Esophagus muscularis mucosa (tissue), 4 donors: ENCODE measurements at regions not wholly inside any gene's neighbourhood (a gene's known extent, or its start where the extent isn't known, plus 50 kb on each side); places are given as distances from the start of the nearest gene placed in this dataset.

Experiments used
- DNase-seq: peaks from one replicate; pipeline ENCODE4 v3.0.0-alpha.2; 2017; ENCODE audit errors: extremely low spot score
- H3K27ac ChIP-seq, 4 donors: fragments of 200-600 bp; sonication (generic); replicated peaks in 1 of 4; 1 replicate in 3 of 4; 2 replicates in 1 of 4; pipeline ENCODE4 v1.5.1; 2016 to 2019; ENCODE audit warnings: mild to moderate bottlenecking in 1 of 4
- H3K27me3 ChIP-seq, 4 donors: fragments of 200-600 bp; sonication (generic); one replicate each; pipeline versions ENCODE4 v1.5.1 to v1.6.0; 2016 to 2019
- H3K36me3 ChIP-seq, 4 donors: fragments of 200-600 bp; sonication (generic); one replicate each; pipeline ENCODE4 v1.5.1; 2016 to 2019
- H3K4me1 ChIP-seq, 4 donors: fragments of 200-600 bp; sonication (generic); one replicate each; pipeline ENCODE4 v1.5.1; 2016 to 2019
- H3K4me3 ChIP-seq, 4 donors: fragments of 200-600 bp; sonication (generic); 1 replicate in 2 of 4; 2 replicates in 2 of 4; pipeline ENCODE4 v1.5.1; 2016 to 2019; ENCODE audit warnings: mild to moderate bottlenecking in 4 of 4, moderate library complexity in 1 of 4
- H3K9me3 ChIP-seq, 4 donors: fragments of 200-600 bp; sonication (generic); 1 replicate in 3 of 4; 2 replicates in 1 of 4; pipeline ENCODE4 v1.5.1; 2016 to 2019
- EP300 ChIP-seq: sonication (generic); formaldehyde crosslinking; IDR thresholded peaks from one replicate; pipeline ENCODE4 v1.6.1; 2017; ENCODE audit warnings: antibody characterized with exemption
- POLR2A ChIP-seq: fragments of 450-650 bp; IDR thresholded peaks from one replicate; pipeline ENCODE4 v1.6.1; 2017; ENCODE audit warnings: antibody characterized with exemption, moderate library complexity, mild to moderate bottlenecking, low read depth
- POLR2AphosphoS5 ChIP-seq, 2 donors: sonication (generic); formaldehyde crosslinking; IDR thresholded peaks; one replicate each; pipeline ENCODE4 v1.6.1; 2017; ENCODE audit warnings: antibody characterized with exemption in 2 of 2
- WGBS: methylation state at CpG from one replicate; pipeline ENCODE4 v1.1.5; 2018; 5-methylcytosine and 5-hydroxymethylcytosine counted together
- intact Hi-C: fragments of 100-400 bp; cut with DNase I; formaldehyde crosslinking; loops from one replicate; pipeline ENCODE4 v1.15.1; 2023
- TF ChIP-seq, protein P1 (sequence below), 3 experiments: fragments of 200-600 bp in 2 of 3; fragments of 450-650 bp in 1 of 3; sonication (generic) in 2 of 3; IDR thresholded peaks; one replicate each; pipeline ENCODE4 v1.5.1; 2017 to 2019; ENCODE audit warnings: antibody characterized with exemption in 3 of 3, mild to moderate bottlenecking in 2 of 3, moderate library complexity in 1 of 3

DNA sequence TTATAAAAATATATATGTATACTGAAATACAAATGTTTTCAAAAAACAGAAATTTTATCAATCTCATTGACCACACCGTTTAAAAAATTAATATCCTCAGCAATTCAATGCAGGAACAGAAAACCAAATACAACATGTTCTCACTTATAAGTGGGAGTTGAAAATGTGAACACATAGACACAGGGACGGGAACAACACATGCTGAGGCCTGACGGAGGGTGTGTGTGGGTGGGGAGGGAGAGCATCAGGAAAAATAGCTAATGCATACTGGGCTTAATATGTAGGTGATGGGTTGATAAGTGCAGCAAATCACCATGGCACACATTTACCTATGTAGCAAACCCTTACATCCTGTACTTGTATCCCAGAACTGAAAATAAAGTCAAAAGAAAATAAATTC, 409.5 kb downstream of the MLLT3 start:
- TF ChIP-seq POLR2A (no peak), POLR2AphosphoS5 (IDR thresholded peaks at IDR 0.05) (no peak), EP300 (no peak)
- TF ChIP-seq, protein P1, sequence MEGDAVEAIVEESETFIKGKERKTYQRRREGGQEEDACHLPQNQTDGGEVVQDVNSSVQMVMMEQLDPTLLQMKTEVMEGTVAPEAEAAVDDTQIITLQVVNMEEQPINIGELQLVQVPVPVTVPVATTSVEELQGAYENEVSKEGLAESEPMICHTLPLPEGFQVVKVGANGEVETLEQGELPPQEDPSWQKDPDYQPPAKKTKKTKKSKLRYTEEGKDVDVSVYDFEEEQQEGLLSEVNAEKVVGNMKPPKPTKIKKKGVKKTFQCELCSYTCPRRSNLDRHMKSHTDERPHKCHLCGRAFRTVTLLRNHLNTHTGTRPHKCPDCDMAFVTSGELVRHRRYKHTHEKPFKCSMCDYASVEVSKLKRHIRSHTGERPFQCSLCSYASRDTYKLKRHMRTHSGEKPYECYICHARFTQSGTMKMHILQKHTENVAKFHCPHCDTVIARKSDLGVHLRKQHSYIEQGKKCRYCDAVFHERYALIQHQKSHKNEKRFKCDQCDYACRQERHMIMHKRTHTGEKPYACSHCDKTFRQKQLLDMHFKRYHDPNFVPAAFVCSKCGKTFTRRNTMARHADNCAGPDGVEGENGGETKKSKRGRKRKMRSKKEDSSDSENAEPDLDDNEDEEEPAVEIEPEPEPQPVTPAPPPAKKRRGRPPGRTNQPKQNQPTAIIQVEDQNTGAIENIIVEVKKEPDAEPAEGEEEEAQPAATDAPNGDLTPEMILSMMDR (IDR thresholded peaks at IDR 0.05), result no peak
- H3K9me3 ChIP-seq, result no peaks in the 10 kb centered on the region
- no peak for DNase-seq
- no peak overlapping the region for H3K4me3 ChIP-seq
- no peaks in the 10 kb centered on the region for H3K27me3 ChIP-seq
- WGBS, result 88% methylated on average over 3 of the region's 3 CpGs
- intact Hi-C loops, result no loop called here
- H3K27ac ChIP-seq, result no peak overlapping the region
- H3K4me1 ChIP-seq, result no peaks in the 10 kb centered on the region
- H3K36me3 ChIP-seq, result no peaks in the 10 kb centered on the region

DNA sequence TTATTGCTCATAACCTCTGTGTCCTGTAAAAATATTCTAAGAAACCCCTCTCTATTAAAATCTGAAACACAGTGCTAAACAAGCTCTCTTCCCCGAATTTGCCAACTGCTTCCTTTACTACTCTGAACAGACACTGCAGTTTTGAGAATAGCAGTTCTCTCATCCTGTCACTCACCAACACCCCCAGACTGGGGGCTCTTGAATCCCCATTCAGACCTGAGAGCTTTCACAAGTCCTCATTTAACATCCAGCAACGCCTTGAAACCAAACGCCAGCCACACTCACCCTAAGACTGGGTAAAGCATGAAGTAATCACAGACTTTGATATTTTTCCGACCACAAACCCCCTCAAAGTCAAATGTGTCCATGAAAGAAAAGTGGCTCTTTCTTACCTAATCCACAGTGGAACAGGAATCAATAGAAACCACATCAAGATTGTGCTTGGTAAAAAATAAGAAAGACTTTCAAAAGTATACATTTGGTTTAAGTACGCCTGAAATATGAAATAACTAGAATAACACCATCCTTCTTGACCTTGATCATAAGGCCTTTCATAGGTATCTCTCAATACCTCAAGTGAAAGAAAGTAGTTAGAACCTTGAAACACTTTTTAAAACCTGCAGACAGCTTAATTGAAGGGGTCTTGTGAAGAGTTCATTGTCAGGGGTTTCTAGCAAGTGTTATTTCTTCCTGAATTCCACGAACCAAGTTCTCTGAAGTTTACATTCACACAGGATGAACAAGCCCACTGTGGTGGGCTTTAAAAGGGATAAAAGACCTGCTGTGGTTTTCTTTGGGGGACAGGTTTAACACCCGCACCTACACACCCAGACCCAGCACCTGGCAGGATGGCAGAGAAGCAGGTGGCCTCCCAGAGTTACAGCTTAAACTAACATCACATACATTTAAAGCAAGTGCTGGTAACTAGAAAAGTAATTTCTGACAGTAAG, 412.6 kb downstream of the MLLT3 start:
- intact Hi-C loops, result no loop called here
- no peak for DNase-seq
- no peak for TF ChIP-seq POLR2AphosphoS5 (IDR thresholded peaks at IDR 0.05)
- no peak for TF ChIP-seq POLR2A
- TF ChIP-seq, protein P1 (IDR thresholded peaks at IDR 0.05), result no peak
- no peak for TF ChIP-seq EP300
- H3K27me3 ChIP-seq, result no peaks in the 10 kb centered on the region
- 79% methylated on average over 7 of the region's 7 CpGs for WGBS
- no peaks in the 10 kb centered on the region for H3K9me3 ChIP-seq
- H3K27ac ChIP-seq, result no peak overlapping the region
- H3K36me3 ChIP-seq, result no peaks in the 10 kb centered on the region
- H3K4me3 ChIP-seq, result no peak overlapping the region
- no peaks in the 10 kb centered on the region for H3K4me1 ChIP-seq

DNA sequence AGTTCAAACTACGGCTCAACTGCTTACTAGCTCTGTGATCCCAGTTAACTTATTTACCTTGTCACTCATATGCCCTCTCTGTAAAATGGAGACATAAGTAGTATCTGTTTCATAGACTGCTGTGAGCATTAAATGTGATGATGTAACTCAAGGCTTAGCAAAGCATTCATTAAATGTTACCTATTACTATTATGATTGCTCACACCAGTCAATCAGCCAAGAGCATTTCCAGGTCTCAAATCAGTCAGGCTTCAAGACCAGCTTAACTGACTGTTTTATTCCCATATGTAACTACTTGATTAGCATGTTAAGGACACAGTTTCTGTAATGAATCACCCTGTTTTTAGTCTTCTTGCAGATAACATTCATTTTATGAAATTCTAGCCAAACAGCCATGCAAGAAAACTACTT, 413.3 kb downstream of the MLLT3 start:
- H3K27me3 ChIP-seq, result no peaks in the 10 kb centered on the region
- H3K36me3 ChIP-seq, result no peaks in the 10 kb centered on the region
- no peak for TF ChIP-seq EP300
- TF ChIP-seq, protein P1 (IDR thresholded peaks at IDR 0.05), result no peak
- TF ChIP-seq POLR2AphosphoS5 (IDR thresholded peaks at IDR 0.05), result no peak
- no peak for TF ChIP-seq POLR2A
- WGBS, result 100% methylated on average over 1 of the region's 1 CpG
- no peak for DNase-seq
- H3K27ac ChIP-seq, result no peak overlapping the region
- no peak overlapping the region for H3K4me3 ChIP-seq
- no peaks in the 10 kb centered on the region for H3K9me3 ChIP-seq
- H3K4me1 ChIP-seq, result no peaks in the 10 kb centered on the region
- intact Hi-C loops, result no loop called here

DNA sequence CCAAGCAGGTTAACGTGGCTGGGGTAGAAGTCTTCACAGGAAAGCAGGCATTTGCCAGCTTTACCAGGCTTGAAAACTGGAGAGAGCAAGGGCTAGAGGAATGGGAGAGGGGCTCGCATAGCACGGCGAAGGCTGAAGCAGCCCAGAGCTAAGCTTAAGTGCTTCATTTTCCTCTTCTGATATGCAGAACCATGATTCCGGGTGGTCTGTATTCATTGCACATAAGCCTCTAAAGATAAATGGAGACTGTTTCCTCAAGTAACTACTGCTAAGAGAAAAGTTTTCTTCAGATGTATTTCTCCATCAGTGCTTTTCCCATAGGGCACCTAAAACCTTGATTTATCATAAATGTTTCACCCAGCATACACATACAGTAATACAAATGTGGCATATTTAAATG, 414.1 kb downstream of the MLLT3 start:
- no peak overlapping the region for H3K4me3 ChIP-seq
- WGBS, result 94% methylated on average over 5 of the region's 5 CpGs
- no peaks in the 10 kb centered on the region for H3K9me3 ChIP-seq
- H3K27ac ChIP-seq, result no peak overlapping the region
- TF ChIP-seq, protein P1 (IDR thresholded peaks at IDR 0.05), result no peak
- no peaks in the 10 kb centered on the region for H3K4me1 ChIP-seq
- no peaks in the 10 kb centered on the region for H3K27me3 ChIP-seq
- DNase-seq, result no peak
- no peaks in the 10 kb centered on the region for H3K36me3 ChIP-seq
- intact Hi-C loops, result no loop called here

DNA sequence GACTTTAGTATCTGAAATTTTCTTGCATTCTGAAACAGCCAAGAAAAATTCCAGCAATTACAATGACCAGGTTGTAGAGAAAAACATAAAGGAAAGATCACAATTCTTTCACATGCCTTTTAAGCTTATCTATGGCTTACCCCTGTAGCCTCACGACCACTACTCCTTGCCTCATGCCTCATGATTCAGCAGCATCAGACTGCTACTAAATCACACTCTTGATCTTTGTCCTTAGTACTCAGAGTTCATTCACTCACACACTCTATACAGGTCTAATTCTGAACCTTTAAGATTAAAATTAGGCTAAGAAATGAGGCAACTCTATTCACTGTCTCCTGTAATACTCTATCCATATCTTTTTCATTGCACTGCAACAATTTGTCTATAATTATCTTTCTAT, 415.1 kb downstream of the MLLT3 start:
- H3K27me3 ChIP-seq, result no peaks in the 10 kb centered on the region
- H3K9me3 ChIP-seq, result no peaks in the 10 kb centered on the region
- intact Hi-C loops, result no loop called here
- no peaks in the 10 kb centered on the region for H3K4me1 ChIP-seq
- no peak overlapping the region for H3K4me3 ChIP-seq
- DNase-seq, result no peak
- 81% methylated on average over 1 of the region's 1 CpG for WGBS
- H3K27ac ChIP-seq, result no peak overlapping the region
- H3K36me3 ChIP-seq, result no peaks in the 10 kb centered on the region
- TF ChIP-seq POLR2AphosphoS5 (IDR thresholded peaks at IDR 0.05), result no peak
- no peak for TF ChIP-seq EP300
- no peak for TF ChIP-seq POLR2A
- TF ChIP-seq, protein P1 (IDR thresholded peaks at IDR 0.05), result no peak
